Upper lobe of right lung (tissue), 1 donor: ENCODE measurements at regions not wholly inside any gene's neighbourhood (a gene's known extent, or its start where the extent isn't known, plus 50 kb on each side); places are given as distances from the start of the nearest gene placed in this dataset.

Experiments
- ATAC-seq: fragments of 200-7000 bp; cut with Tn5 transposase; one replicate; pipeline ENCODE4 v1.9.1; 2020; ENCODE audit warnings: mild to moderate bottlenecking, moderate library complexity
- DNase-seq: peaks from one replicate; pipeline ENCODE4 v3.0.0-alpha.2; 2020
- H3K27ac ChIP-seq: fragments of 200-600 bp; one replicate; pipeline ENCODE4 v1.8.0; 2022
- H3K27me3 ChIP-seq: fragments of 200-600 bp; one replicate; pipeline ENCODE4 v1.8.0; 2022; ENCODE audit warnings: mild to moderate bottlenecking
- H3K36me3 ChIP-seq: fragments of 200-600 bp; one replicate; pipeline ENCODE4 v1.8.0; 2022
- H3K4me1 ChIP-seq: fragments of 200-600 bp; one replicate; pipeline ENCODE4 v1.8.0; 2022
- H3K4me3 ChIP-seq: fragments of 200-600 bp; one replicate; pipeline ENCODE4 v1.8.0; 2022; ENCODE audit warnings: mild to moderate bottlenecking
- H3K9me3 ChIP-seq: fragments of 200-600 bp; one replicate; pipeline ENCODE4 v1.8.0; 2022
- intact Hi-C: fragments of 100-400 bp; cut with DNase I; formaldehyde crosslinking; loops from one replicate; pipeline ENCODE4 v1.11.0; 2022
- TF ChIP-seq, protein P1 (sequence below): fragments of 200-600 bp; IDR thresholded peaks from one replicate; pipeline ENCODE4 v1.8.0; 2022; ENCODE audit warnings: antibody characterized with exemption
- donor health status: DM: no; HTN: yes; CAD: no; lungs with severe emphysema.

DNA sequence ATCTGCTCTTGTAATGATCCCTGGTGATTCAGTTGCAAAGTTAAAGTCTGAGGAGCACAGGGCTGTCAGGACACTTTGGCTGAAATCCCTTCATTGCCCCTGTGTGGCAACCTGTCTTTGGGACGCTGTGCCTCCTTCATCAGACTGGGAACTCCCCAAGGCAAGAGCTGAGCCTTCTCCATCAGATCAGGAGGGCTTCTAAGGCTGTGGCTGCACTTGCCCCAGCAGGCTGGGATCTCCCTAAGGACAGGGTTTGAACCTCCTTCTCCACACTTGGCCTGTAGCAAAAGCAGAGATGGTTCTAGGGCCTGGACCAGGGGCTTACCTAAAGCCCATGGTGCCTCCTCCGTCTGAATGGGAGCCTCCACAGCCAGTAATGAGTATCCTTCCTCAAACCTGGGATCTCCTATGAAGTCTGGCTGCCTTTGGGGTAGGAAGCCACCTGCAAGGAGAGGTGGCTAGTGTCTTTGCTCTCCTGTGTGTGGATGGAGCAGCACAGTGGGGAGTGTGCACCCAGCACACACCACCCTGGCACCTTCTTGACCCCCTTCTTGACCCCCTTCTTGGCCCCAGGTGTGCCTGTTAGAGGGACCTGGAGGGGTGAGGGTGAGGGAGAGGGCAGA lies 79.0 kb upstream of the NKD1 start:
- no peak overlapping the region for H3K4me3 ChIP-seq
- intact Hi-C loops, result no loop called here
- peaks cover 43% of the 10 kb centered on the region for H3K27me3 ChIP-seq
- no peak for ATAC-seq
- H3K9me3 ChIP-seq, result no peaks in the 10 kb centered on the region
- peaks cover 5% of the 10 kb centered on the region for H3K4me1 ChIP-seq
- DNase-seq, result peak; percentile 15
- TF ChIP-seq, protein P1, sequence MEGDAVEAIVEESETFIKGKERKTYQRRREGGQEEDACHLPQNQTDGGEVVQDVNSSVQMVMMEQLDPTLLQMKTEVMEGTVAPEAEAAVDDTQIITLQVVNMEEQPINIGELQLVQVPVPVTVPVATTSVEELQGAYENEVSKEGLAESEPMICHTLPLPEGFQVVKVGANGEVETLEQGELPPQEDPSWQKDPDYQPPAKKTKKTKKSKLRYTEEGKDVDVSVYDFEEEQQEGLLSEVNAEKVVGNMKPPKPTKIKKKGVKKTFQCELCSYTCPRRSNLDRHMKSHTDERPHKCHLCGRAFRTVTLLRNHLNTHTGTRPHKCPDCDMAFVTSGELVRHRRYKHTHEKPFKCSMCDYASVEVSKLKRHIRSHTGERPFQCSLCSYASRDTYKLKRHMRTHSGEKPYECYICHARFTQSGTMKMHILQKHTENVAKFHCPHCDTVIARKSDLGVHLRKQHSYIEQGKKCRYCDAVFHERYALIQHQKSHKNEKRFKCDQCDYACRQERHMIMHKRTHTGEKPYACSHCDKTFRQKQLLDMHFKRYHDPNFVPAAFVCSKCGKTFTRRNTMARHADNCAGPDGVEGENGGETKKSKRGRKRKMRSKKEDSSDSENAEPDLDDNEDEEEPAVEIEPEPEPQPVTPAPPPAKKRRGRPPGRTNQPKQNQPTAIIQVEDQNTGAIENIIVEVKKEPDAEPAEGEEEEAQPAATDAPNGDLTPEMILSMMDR, result no peak
- H3K27ac ChIP-seq, result no peak overlapping the region
- H3K36me3 ChIP-seq, result no peaks in the 10 kb centered on the region

DNA sequence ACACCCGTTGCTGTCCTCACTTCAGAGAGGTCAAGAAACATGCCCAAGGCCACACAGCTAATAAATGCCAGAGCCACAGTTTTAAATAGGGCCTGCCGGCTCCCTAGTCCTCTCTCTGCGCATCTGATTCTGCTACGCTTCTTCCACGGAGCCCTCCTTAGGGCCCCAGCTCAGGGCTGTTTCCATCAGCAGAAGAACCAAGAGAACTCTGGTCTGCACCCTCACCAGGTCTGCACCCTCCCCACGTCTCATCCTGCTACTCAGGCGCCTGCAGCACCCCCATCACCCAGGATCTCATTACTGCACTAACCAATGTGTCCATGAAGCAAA lies 79.5 kb upstream of the NKD1 start:
- no peak overlapping the region for H3K27ac ChIP-seq
- H3K36me3 ChIP-seq, result no peaks in the 10 kb centered on the region
- H3K4me3 ChIP-seq, result no peak overlapping the region
- H3K9me3 ChIP-seq, result no peaks in the 10 kb centered on the region
- peaks cover 45% of the 10 kb centered on the region for H3K27me3 ChIP-seq
- DNase-seq (no peak), ATAC-seq (no peak)
- intact Hi-C loops, result no loop called here
- TF ChIP-seq, protein P1, result no peak
- peaks cover 5% of the 10 kb centered on the region for H3K4me1 ChIP-seq

DNA sequence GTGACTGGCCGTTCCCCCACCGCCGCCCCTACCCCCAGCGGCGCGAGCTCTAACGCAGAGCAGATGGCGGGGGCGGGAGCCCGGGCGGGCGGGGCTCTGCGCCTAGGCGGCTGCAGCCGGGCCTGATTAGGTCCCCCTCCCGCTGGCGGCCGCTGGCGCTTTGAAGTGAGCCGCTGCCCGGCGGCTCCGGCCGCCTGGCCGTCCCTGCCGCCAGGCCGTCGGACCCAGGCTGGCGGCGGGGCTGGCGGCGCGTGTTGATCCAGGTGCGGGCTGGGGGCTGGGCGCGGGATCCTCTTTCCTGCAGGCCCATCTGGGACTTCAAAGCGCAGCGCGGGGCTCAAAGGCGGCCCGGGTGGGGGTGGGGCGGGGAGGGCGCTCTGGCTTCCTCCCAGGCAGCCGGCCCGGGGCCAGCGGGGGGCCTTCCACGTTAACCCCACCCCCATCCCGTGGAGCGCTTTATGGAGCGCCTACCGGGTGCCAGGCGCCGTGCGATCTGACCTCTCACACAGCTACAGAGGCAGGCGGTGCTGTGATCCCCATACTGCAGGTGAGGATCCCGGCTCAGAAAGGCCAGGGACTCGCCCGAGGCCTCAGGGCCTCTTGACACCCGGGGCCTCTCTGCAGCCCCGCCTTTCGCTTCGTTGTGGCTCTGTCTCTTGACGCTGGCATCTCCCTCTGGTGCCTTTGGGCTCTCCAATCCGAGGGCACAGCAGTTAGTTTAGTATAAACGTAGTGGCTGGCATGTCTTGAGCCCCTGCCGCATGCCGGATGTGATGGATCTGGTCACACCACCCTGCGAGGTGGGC lies 80.0 kb upstream of the NKD1 start:
- H3K27me3 ChIP-seq, result peaks cover 48% of the 10 kb centered on the region
- H3K27ac ChIP-seq, result no peak overlapping the region

DNA sequence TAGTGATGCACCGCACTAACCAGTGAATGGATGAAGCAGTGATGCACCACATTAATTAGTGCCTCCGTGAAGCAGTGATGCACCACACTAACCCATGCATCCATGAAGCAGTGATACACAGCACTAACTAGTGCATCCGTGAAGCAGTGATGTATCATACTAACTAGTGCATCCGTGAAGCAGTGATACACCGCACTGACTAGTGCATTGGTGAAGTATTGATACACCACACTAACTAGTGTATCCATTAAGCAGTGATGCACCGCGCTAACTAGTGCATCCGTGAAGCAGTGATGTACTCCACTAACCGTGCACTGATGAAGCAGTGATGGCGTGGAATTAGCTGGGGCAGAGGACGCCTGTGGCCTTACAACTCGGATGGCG lies 80.6 kb upstream of the NKD1 start:
- H3K4me1 ChIP-seq, result peaks cover 5% of the 10 kb centered on the region
- DNase-seq, result peak; percentile 19
- peaks cover 48% of the 10 kb centered on the region for H3K27me3 ChIP-seq
- H3K4me3 ChIP-seq, result peak overlapping the region; percentile 25
- no peak overlapping the region for H3K27ac ChIP-seq
- H3K36me3 ChIP-seq, result no peaks in the 10 kb centered on the region
- ATAC-seq, result no peak
- H3K9me3 ChIP-seq, result no peaks in the 10 kb centered on the region
- intact Hi-C loops, result no loop called here
- TF ChIP-seq, protein P1, result no peak

More for the DNA sequence above, 80.0 kb upstream of the NKD1 start:
- Histone ChIP-seq H3K36me3 (no peaks in the 10 kb centered on the region), H3K4me1 (peaks cover 5% of the 10 kb centered on the region), H3K4me3 (peak overlapping the region; percentile 25), H3K9me3 (no peaks in the 10 kb centered on the region)
- peak; percentile 57 for DNase-seq
- TF ChIP-seq, protein P1, result no peak
- intact Hi-C loops, result no loop called here
- peak; percentile 42 for ATAC-seq

DNA sequence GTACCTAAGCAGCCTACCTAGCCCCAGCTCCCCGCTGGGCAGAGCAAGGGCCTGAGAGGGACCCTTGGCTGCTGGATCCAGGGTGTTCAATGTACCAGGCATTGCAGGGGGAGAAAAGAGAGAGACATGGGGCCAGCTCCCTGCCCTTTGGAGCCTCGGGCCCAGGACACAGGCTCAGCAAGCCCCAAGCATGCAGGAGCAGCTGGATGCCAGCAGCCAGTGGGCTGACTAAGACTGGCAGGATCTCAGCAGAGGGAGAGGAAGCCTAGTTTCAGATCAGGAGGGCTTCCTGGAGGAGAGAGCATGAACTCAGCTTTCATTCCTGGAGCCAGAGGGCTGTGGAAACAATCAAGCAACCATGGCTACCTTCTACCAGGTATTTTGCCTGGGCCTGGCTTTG lies 82.0 kb upstream of the NKD1 start:
- TF ChIP-seq, protein P1, result no peak
- Histone ChIP-seq H3K9me3 (no peaks in the 10 kb centered on the region), H3K36me3 (no peaks in the 10 kb centered on the region), H3K27me3 (peaks cover 49% of the 10 kb centered on the region), H3K27ac (no peak overlapping the region), H3K4me3 (no peak overlapping the region), H3K4me1 (peaks cover 5% of the 10 kb centered on the region)
- intact Hi-C loops, result no loop called here
- ATAC-seq (no peak), DNase-seq (peak; percentile 48)
